IMR-90 (cell line): ENCODE measurements at regions not wholly inside any gene's neighbourhood (a gene's known extent, or its start where the extent isn't known, plus 50 kb on each side); places are given as distances from the start of the nearest gene placed in this dataset.

Experiments used
- CEBPB ChIP-seq: IDR thresholded peaks from 2 replicates; pipeline ENCODE4 v1.6.1; 2012; ENCODE audit warnings: low read depth, low read length, improper control_type of control experiment
- MXI1 ChIP-seq: IDR thresholded peaks from 2 replicates; pipeline ENCODE4 v1.6.1; 2012; ENCODE audit warnings: low read depth, mild to moderate bottlenecking, low read length, moderate library complexity, borderline replicate concordance
- POLR2A ChIP-seq: IDR thresholded peaks from 2 replicates; pipeline ENCODE4 v1.6.1; 2012; ENCODE audit warnings: mild to moderate bottlenecking, low read depth, low read length
- RCOR1 ChIP-seq: IDR thresholded peaks from 2 replicates; pipeline ENCODE4 v1.6.1; 2012; ENCODE audit warnings: mild to moderate bottlenecking, low read length, improper control_type of control experiment; ENCODE audit not compliant: insufficient replicate concordance
- TF ChIP-seq, protein P1 (sequence below): conservative IDR thresholded peaks from 2 replicates; pipeline ENCODE4 v1.5.1; 2012; ENCODE audit warnings: mild to moderate bottlenecking, low read depth, low read length, improper control_type of control experiment
- TF ChIP-seq, protein P2 (sequence below): fragments of 150-350 bp; IDR thresholded peaks from 2 replicates; pipeline ENCODE4 v1.6.1; 2017; ENCODE audit warnings: mild to moderate bottlenecking, antibody characterized with exemption, low read length, low read depth
- TF ChIP-seq, protein P3 (sequence below): fragments of 150-350 bp; IDR thresholded peaks from 2 replicates; pipeline ENCODE4 v1.6.1; 2016; ENCODE audit warnings: low read depth, mild to moderate bottlenecking, low read length, moderate library complexity, borderline replicate concordance

DNA sequence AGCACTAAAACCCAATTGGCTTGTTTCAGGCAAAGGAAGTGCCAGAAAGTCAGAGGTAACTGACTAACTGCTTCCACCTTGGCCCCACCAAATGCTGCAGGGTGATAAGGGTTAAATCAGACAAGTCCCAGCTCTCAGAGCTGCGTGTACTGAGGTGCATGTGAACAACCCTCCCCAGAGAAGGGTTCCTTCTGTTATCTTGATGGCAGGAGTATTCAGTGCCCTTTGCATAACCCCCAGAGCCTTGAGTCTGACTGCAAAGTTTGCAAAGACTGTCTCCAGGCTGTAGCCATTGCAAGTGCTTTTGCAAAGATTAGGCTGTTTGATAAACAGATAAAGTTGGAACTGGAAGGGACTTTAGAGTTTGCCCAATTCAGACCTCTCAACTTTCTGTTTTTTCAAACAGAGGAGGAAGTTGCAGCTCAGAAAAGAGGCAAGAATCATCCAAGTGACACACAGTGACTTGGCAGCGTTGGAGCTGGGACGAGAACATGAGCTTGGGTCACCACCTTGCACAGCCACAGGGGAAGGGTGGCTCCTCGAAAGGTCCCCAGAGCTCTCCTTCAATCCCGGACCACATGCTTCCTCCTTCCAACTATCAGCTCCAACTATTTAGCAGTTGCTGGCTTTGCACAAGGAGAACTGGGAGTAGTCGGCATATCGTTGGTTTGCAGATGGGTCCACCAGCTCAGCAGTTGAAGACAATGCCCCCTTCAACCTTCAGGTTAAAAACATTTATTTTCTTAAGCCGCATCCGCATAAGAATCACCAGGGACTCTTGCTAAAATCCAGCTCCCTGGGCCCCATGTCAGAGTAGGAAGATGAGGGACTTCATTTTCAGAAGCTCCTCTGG is 224.8 kb upstream of the HES1 start:
- TF ChIP-seq, protein P1, sequence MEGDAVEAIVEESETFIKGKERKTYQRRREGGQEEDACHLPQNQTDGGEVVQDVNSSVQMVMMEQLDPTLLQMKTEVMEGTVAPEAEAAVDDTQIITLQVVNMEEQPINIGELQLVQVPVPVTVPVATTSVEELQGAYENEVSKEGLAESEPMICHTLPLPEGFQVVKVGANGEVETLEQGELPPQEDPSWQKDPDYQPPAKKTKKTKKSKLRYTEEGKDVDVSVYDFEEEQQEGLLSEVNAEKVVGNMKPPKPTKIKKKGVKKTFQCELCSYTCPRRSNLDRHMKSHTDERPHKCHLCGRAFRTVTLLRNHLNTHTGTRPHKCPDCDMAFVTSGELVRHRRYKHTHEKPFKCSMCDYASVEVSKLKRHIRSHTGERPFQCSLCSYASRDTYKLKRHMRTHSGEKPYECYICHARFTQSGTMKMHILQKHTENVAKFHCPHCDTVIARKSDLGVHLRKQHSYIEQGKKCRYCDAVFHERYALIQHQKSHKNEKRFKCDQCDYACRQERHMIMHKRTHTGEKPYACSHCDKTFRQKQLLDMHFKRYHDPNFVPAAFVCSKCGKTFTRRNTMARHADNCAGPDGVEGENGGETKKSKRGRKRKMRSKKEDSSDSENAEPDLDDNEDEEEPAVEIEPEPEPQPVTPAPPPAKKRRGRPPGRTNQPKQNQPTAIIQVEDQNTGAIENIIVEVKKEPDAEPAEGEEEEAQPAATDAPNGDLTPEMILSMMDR = no peak
- TF ChIP-seq POLR2A (no peak), MXI1 (no peak), CEBPB (no peak), RCOR1 (no peak)
- TF ChIP-seq, protein P2, sequence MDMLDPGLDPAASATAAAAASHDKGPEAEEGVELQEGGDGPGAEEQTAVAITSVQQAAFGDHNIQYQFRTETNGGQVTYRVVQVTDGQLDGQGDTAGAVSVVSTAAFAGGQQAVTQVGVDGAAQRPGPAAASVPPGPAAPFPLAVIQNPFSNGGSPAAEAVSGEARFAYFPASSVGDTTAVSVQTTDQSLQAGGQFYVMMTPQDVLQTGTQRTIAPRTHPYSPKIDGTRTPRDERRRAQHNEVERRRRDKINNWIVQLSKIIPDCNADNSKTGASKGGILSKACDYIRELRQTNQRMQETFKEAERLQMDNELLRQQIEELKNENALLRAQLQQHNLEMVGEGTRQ = no peak
- TF ChIP-seq, protein P3, sequence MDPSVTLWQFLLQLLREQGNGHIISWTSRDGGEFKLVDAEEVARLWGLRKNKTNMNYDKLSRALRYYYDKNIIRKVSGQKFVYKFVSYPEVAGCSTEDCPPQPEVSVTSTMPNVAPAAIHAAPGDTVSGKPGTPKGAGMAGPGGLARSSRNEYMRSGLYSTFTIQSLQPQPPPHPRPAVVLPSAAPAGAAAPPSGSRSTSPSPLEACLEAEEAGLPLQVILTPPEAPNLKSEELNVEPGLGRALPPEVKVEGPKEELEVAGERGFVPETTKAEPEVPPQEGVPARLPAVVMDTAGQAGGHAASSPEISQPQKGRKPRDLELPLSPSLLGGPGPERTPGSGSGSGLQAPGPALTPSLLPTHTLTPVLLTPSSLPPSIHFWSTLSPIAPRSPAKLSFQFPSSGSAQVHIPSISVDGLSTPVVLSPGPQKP = no peak
